ENCODE measurements at regions not wholly inside any gene's neighbourhood (a gene's known extent, or its start where the extent isn't known, plus 50 kb on each side); places are given as distances from the start of the nearest gene placed in this dataset.

- Mint-ChIP-seq H3K4me1 (no peaks in the 10 kb centered on the region), H3K4me3 (no peak overlapping the region), H3K27me3 (ENCODE audit: low read depth) (no peaks in the 10 kb centered on the region), H3K9me3 (peaks cover 3% of the 10 kb centered on the region), H3K36me3 (ENCODE audit: low read depth) (no peaks in the 10 kb centered on the region), H3K27ac (ENCODE audit: unreplicated experiment) (no peak overlapping the region)
- no peak for DNase-seq (ENCODE audit: low read depth, low spot score)
- TF ChIP-seq CTCF (conservative IDR thresholded peaks at IDR 0.05), result no peak
These were observed 134.3 kb downstream of the EDEM1 start for GRCh38 chr3:5321666-5322340.

GRCh38 chr3:5324780-5325179, 137.3 kb downstream of the EDEM1 start:
- no peak overlapping the region for H3K4me3 Mint-ChIP-seq
- H3K36me3 Mint-ChIP-seq (ENCODE audit: low read depth), result no peaks in the 10 kb centered on the region
- no peak for DNase-seq (ENCODE audit: low read depth, low spot score)
- H3K4me1 Mint-ChIP-seq, result no peaks in the 10 kb centered on the region
- H3K9me3 Mint-ChIP-seq, result no peaks in the 10 kb centered on the region
- TF ChIP-seq CTCF (conservative IDR thresholded peaks at IDR 0.05), result no peak
- H3K27ac Mint-ChIP-seq (ENCODE audit: unreplicated experiment), result no peak overlapping the region
- H3K27me3 Mint-ChIP-seq (ENCODE audit: low read depth), result no peaks in the 10 kb centered on the region

GRCh38 chr3:5330152-5330810, 142.8 kb downstream of the EDEM1 start:
- TF ChIP-seq CTCF (conservative IDR thresholded peaks at IDR 0.05), result no peak
- DNase-seq (ENCODE audit: low read depth, low spot score), result no peak
- H3K4me3 Mint-ChIP-seq, result no peak overlapping the region
- H3K27ac Mint-ChIP-seq (ENCODE audit: unreplicated experiment), result no peak overlapping the region
- peaks cover 3% of the 10 kb centered on the region for H3K27me3 Mint-ChIP-seq (ENCODE audit: low read depth)
- H3K4me1 Mint-ChIP-seq, result no peaks in the 10 kb centered on the region
- H3K36me3 Mint-ChIP-seq (ENCODE audit: low read depth), result no peaks in the 10 kb centered on the region
- H3K9me3 Mint-ChIP-seq, result no peaks in the 10 kb centered on the region

- Mint-ChIP-seq H3K27me3 (ENCODE audit: low read depth) (peaks cover 3% of the 10 kb centered on the region), H3K4me1 (no peaks in the 10 kb centered on the region), H3K36me3 (ENCODE audit: low read depth) (no peaks in the 10 kb centered on the region), H3K9me3 (no peaks in the 10 kb centered on the region), H3K4me3 (no peak overlapping the region), H3K27ac (ENCODE audit: unreplicated experiment) (no peak overlapping the region)
- no peak for DNase-seq (ENCODE audit: low read depth, low spot score)
- TF ChIP-seq CTCF (conservative IDR thresholded peaks at IDR 0.05), result no peak
These were observed 144.2 kb downstream of the EDEM1 start for GRCh38 chr3:5331567-5332269.

- Mint-ChIP-seq H3K27me3 (ENCODE audit: low read depth) (peaks cover 3% of the 10 kb centered on the region), H3K9me3 (no peaks in the 10 kb centered on the region), H3K4me3 (no peak overlapping the region), H3K36me3 (ENCODE audit: low read depth) (no peaks in the 10 kb centered on the region), H3K27ac (ENCODE audit: unreplicated experiment) (no peak overlapping the region), H3K4me1 (no peaks in the 10 kb centered on the region)
- DNase-seq (ENCODE audit: low read depth, low spot score), result no peak
- no peak for TF ChIP-seq CTCF (conservative IDR thresholded peaks at IDR 0.05)
These were observed 144.9 kb downstream of the EDEM1 start for GRCh38 chr3:5332270-5332956.

All from neural crest cell (in vitro differentiated cells).